ENCODE measurements at regions not wholly inside any gene's neighbourhood (a gene's known extent, or its start where the extent isn't known, plus 50 kb on each side); places are given as distances from the start of the nearest gene placed in this dataset.

- DNase-seq: no peak
Measured at GRCh38 chr6:149186873-149187272, 130.6 kb upstream of the TAB2 start.

- peak; percentile 71 for DNase-seq
Measured at GRCh38 chr6:149190224-149190831, 127.2 kb upstream of the TAB2 start.

- DNase-seq: no peak
Measured at GRCh38 chr6:149194820-149195558, 122.5 kb upstream of the TAB2 start.

GRCh38 chr6:149196091-149196490, 121.4 kb upstream of the TAB2 start:
- DNase-seq: no peak

- no peak for DNase-seq
Measured at GRCh38 chr6:149197482-149197881, 120.0 kb upstream of the TAB2 start.

GRCh38 chr6:149198265-149198664, 119.2 kb upstream of the TAB2 start:
- DNase-seq: no peak

- DNase-seq: no peak
Measured at GRCh38 chr6:149200282-149200945, 117.1 kb upstream of the TAB2 start.

- no peak for DNase-seq
Measured at GRCh38 chr6:149201068-149201655, 116.3 kb upstream of the TAB2 start.

GRCh38 chr6:149202100-149202499, 115.4 kb upstream of the TAB2 start:
- DNase-seq: no peak

GRCh38 chr6:149202952-149203351, 114.6 kb upstream of the TAB2 start:
- no peak for DNase-seq

- DNase-seq: no peak
Measured at GRCh38 chr6:149203509-149203908, 114.0 kb upstream of the TAB2 start.

- DNase-seq: no peak
Measured at GRCh38 chr6:149208134-149208601, 109.3 kb upstream of the TAB2 start.

- no peak for DNase-seq
Measured at GRCh38 chr6:149209871-149210775, 107.4 kb upstream of the TAB2 start.

- no peak for DNase-seq
Measured at GRCh38 chr6:149211046-149211571, 106.4 kb upstream of the TAB2 start.

- DNase-seq: no peak
Measured at GRCh38 chr6:149212206-149212605, 105.3 kb upstream of the TAB2 start.

GRCh38 chr6:149212892-149213801, 104.4 kb upstream of the TAB2 start:
- DNase-seq: no peak

GRCh38 chr6:149213829-149214228, 103.7 kb upstream of the TAB2 start:
- no peak for DNase-seq

- no peak for DNase-seq
Measured at GRCh38 chr6:149216459-149216858, 101.1 kb upstream of the TAB2 start.

GRCh38 chr6:149217466-149217888, 100.0 kb upstream of the TAB2 start:
- DNase-seq: no peak

GRCh38 chr6:149218471-149218870, 99.0 kb upstream of the TAB2 start:
- DNase-seq: no peak

- DNase-seq: no peak
Measured at GRCh38 chr6:149218915-149219314, 98.6 kb upstream of the TAB2 start.
